Mucosa of descending colon (tissue), 3 donors: ENCODE measurements at regions not wholly inside any gene's neighbourhood (a gene's known extent, or its start where the extent isn't known, plus 50 kb on each side); places are given as distances from the start of the nearest gene placed in this dataset.

Experiments
- ATAC-seq: fragments of 200-7000 bp; cut with Tn5 transposase; one replicate; pipeline ENCODE4 v1.9.1; 2020; ENCODE audit warnings: mild to moderate bottlenecking, moderate library complexity
- DNase-seq, 3 donors: peaks; one replicate each; pipeline ENCODE4 v3.0.0-alpha.2; 2020
- H3K36me3 ChIP-seq: fragments of 200-600 bp; one replicate; pipeline ENCODE4 v1.8.0; 2021; ENCODE audit warnings: low read depth, mild to moderate bottlenecking
- H3K4me1 ChIP-seq: fragments of 200-600 bp; one replicate; pipeline ENCODE4 v1.8.0; 2021; ENCODE audit warnings: low read depth, mild to moderate bottlenecking
- H3K4me3 ChIP-seq: fragments of 200-600 bp; one replicate; pipeline ENCODE4 v1.8.0; 2021; ENCODE audit warnings: mild to moderate bottlenecking
- H3K9me3 ChIP-seq: fragments of 200-600 bp; one replicate; pipeline ENCODE4 v1.8.0; 2021; ENCODE audit warnings: mild to moderate bottlenecking
- CTCF ChIP-seq: fragments of 200-600 bp; IDR thresholded peaks from one replicate; pipeline ENCODE4 v1.8.0; 2022; ENCODE audit warnings: antibody characterized with exemption, mild to moderate bottlenecking
- intact Hi-C, 2 donors: fragments of 100-400 bp; cut with DNase I in 1 of 2; cut with micrococcal nuclease in 1 of 2; formaldehyde crosslinking; loops; one replicate each; pipeline versions ENCODE4 v1.11.0 to v1.11.1; 2022; cut with DNase I, micrococcal nuclease
- donor health status: DM: no; HTN: no; CAD: no; lungs with moderate emphysema.
- donor health status: DM: no; HTN: no; CAD: no.
- donor health status: DM: no; HTN: yes; CAD: no.

DNA sequence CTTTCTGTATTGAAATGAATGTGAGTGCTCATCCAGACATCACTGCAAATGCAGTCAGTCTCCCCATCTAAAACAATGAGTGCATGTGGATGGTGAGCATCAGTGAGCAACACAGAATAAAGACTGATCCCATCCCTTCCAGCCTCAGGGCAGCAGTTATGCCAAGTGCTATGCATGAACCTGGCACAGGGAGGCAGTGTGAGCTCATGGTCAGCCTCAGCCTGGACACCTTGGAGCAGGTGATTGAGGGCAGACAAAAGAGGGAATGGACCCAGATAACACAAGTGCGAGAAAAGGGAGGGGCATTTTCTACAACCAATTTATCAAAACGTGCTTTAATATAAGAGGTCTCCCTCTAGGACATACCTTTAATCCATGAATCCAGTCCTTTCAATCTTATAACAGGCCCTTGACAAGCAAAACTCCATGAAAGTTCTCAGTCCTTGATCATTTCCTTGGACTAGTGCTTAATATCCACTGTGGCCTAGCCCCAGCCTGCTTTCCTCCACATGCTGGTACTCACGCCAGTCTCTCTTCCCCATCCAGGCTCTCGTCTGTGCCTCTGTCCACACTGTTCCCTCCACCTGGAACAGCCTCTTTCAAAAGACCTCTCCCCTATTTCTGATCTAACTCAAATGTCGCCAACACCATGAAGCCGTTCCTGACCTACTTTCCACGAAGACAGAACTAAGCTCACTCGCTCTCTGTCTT, 50.5 kb upstream of the LRRC55 start:
- Histone ChIP-seq H3K4me1 (no peaks in the 10 kb centered on the region), H3K36me3 (no peaks in the 10 kb centered on the region), H3K4me3 (no peak overlapping the region), H3K9me3 (no peaks in the 10 kb centered on the region)
- DNase-seq, result peak in 2 of 3 donors; percentile 58 to 61
- TF ChIP-seq CTCF, result no peak
- ATAC-seq, result peak; percentile 79
- intact Hi-C loops, result loop anchor here (5.0 to 10.0 kb wide), 2 partner anchors 114 to 116 kb away; no protein-coding TSS in a partner anchor
